ENCODE measurements at regions not wholly inside any gene's neighbourhood (a gene's known extent, or its start where the extent isn't known, plus 50 kb on each side); places are given as distances from the start of the nearest gene placed in this dataset.
A peak's percentile ranks its signal among the peaks of the same experiment; 100 is the strongest.

GRCh38 chr6:14187406-14187805 is 69.8 kb downstream of the CD83 start:
- no peak for DNase-seq

- no peak for DNase-seq
Observed at GRCh38 chr6:14189074-14189473, 71.5 kb downstream of the CD83 start.

GRCh38 chr6:14190191-14190928 is 72.8 kb downstream of the CD83 start:
- no peak for DNase-seq

- DNase-seq, result no peak
Observed at GRCh38 chr6:14190929-14191224, 73.3 kb downstream of the CD83 start.

- no peak for DNase-seq
Observed at GRCh38 chr6:14191761-14192160, 74.2 kb downstream of the CD83 start.

GRCh38 chr6:14192216-14192788 is 74.7 kb downstream of the CD83 start:
- no peak for DNase-seq

- no peak for DNase-seq
Observed at GRCh38 chr6:14193524-14193923, 76.0 kb downstream of the CD83 start.

GRCh38 chr6:14194483-14194882 is 76.9 kb downstream of the CD83 start:
- DNase-seq, result no peak

GRCh38 chr6:14194976-14195375 is 77.4 kb downstream of the CD83 start:
- no peak for DNase-seq

GRCh38 chr6:14196026-14196425 is 78.5 kb downstream of the CD83 start:
- DNase-seq, result no peak

GRCh38 chr6:14197118-14197517 is 79.5 kb downstream of the CD83 start:
- no peak for DNase-seq

GRCh38 chr6:14200047-14200446 is 82.5 kb downstream of the CD83 start:
- DNase-seq, result no peak

GRCh38 chr6:14202947-14203346 is 85.4 kb downstream of the CD83 start:
- no peak for DNase-seq

- no peak for DNase-seq
Observed at GRCh38 chr6:14206391-14206790, 88.8 kb downstream of the CD83 start.

GRCh38 chr6:14207448-14207847 is 89.9 kb downstream of the CD83 start:
- DNase-seq, result no peak

GRCh38 chr6:14209000-14209399 is 91.4 kb downstream of the CD83 start:
- no peak for DNase-seq

- no peak for DNase-seq
Observed at GRCh38 chr6:14210077-14210476, 92.5 kb downstream of the CD83 start.

GRCh38 chr6:14210663-14211561 is 93.3 kb downstream of the CD83 start:
- DNase-seq, result peak; percentile 69

- DNase-seq, result peak; percentile 43
Observed at GRCh38 chr6:14211562-14211942, 94.0 kb downstream of the CD83 start.

GRCh38 chr6:14212020-14212419 is 94.4 kb downstream of the CD83 start:
- DNase-seq, result no peak

GRCh38 chr6:14212632-14213031 is 95.1 kb downstream of the CD83 start:
- DNase-seq, result no peak

GRCh38 chr6:14216946-14217684 is 99.5 kb downstream of the CD83 start:
- DNase-seq, result no peak
